ENCODE measurements at regions not wholly inside any gene's neighbourhood (a gene's known extent, or its start where the extent isn't known, plus 50 kb on each side); places are given as distances from the start of the nearest gene placed in this dataset.

- TF ChIP-seq CTCF (IDR thresholded peaks at IDR 0.05; ENCODE audit: low read depth, low read length), result no peak
- H3K4me3 ChIP-seq (ENCODE audit: low read depth, low read length), result no peak overlapping the region
Measured at GRCh38 chr4:38523524-38524448, 140.2 kb upstream of the KLF3 start.

- H3K4me3 ChIP-seq (ENCODE audit: low read depth, low read length), result no peak overlapping the region
- TF ChIP-seq CTCF (IDR thresholded peaks at IDR 0.05; ENCODE audit: low read depth, low read length), result no peak
Measured at GRCh38 chr4:38526412-38526811, 137.6 kb upstream of the KLF3 start.

- no peak for TF ChIP-seq CTCF (IDR thresholded peaks at IDR 0.05; ENCODE audit: low read depth, low read length)
- H3K4me3 ChIP-seq (ENCODE audit: low read depth, low read length), result no peak overlapping the region
Measured at GRCh38 chr4:38529189-38530115, 134.5 kb upstream of the KLF3 start.

- no peak for TF ChIP-seq CTCF (IDR thresholded peaks at IDR 0.05; ENCODE audit: low read depth, low read length)
- no peak overlapping the region for H3K4me3 ChIP-seq (ENCODE audit: low read depth, low read length)
Measured at GRCh38 chr4:38530486-38530885, 133.5 kb upstream of the KLF3 start.

GRCh38 chr4:38531141-38531727, 132.8 kb upstream of the KLF3 start:
- TF ChIP-seq CTCF (IDR thresholded peaks at IDR 0.05; ENCODE audit: low read depth, low read length), result no peak
- H3K4me3 ChIP-seq (ENCODE audit: low read depth, low read length), result no peak overlapping the region

GRCh38 chr4:38532908-38533499, 131.0 kb upstream of the KLF3 start:
- no peak overlapping the region for H3K4me3 ChIP-seq (ENCODE audit: low read depth, low read length)
- TF ChIP-seq CTCF (IDR thresholded peaks at IDR 0.05; ENCODE audit: low read depth, low read length), result no peak

All from WI38 (cell line).